ENCODE measurements at regions not wholly inside any gene's neighbourhood (a gene's known extent, or its start where the extent isn't known, plus 50 kb on each side); places are given as distances from the start of the nearest gene placed in this dataset.
"Not testable (repeated sequence)": the region's sequence is repeated elsewhere in the genome, so short reads cannot be mapped to it uniquely, and the experiment has no call there.

- DNase-seq: no peak
Measured at GRCh38 chr20:2203436-2203835, 92.4 kb upstream of the TGM3 start.

GRCh38 chr20:2204021-2204420 lies 91.8 kb upstream of the TGM3 start:
- DNase-seq: no peak

GRCh38 chr20:2206957-2207769 lies 88.6 kb upstream of the TGM3 start:
- DNase-seq: peak; percentile 31

GRCh38 chr20:2207770-2208097 lies 88.1 kb upstream of the TGM3 start:
- no peak for DNase-seq

GRCh38 chr20:2208897-2209296 lies 86.9 kb upstream of the TGM3 start:
- DNase-seq: no peak

GRCh38 chr20:2210646-2211552 lies 84.9 kb upstream of the TGM3 start:
- no peak for DNase-seq

GRCh38 chr20:2212456-2213015 lies 83.3 kb upstream of the TGM3 start:
- DNase-seq: no peak

GRCh38 chr20:2213401-2213800 lies 82.4 kb upstream of the TGM3 start:
- DNase-seq: no peak

GRCh38 chr20:2217857-2218539 lies 77.8 kb upstream of the TGM3 start:
- DNase-seq: no peak

- no peak for DNase-seq
Measured at GRCh38 chr20:2219481-2220006, 76.3 kb upstream of the TGM3 start.

- no peak for DNase-seq
Measured at GRCh38 chr20:2220298-2220697, 75.5 kb upstream of the TGM3 start.

GRCh38 chr20:2221921-2222320 lies 73.9 kb upstream of the TGM3 start:
- DNase-seq: no peak

- DNase-seq: no peak
Measured at GRCh38 chr20:2223558-2224367, 72.0 kb upstream of the TGM3 start.

- DNase-seq: no peak
Measured at GRCh38 chr20:2224368-2224639, 71.5 kb upstream of the TGM3 start.

GRCh38 chr20:2227285-2227684 lies 68.5 kb upstream of the TGM3 start:
- DNase-seq: not testable (repeated sequence)

GRCh38 chr20:2227861-2228260 lies 67.9 kb upstream of the TGM3 start:
- DNase-seq: no peak

GRCh38 chr20:2228926-2229325 lies 66.9 kb upstream of the TGM3 start:
- DNase-seq: no peak

- no peak for DNase-seq
Measured at GRCh38 chr20:2230726-2231488, 64.9 kb upstream of the TGM3 start.

- DNase-seq: no peak
Measured at GRCh38 chr20:2231701-2232100, 64.1 kb upstream of the TGM3 start.

GRCh38 chr20:2234598-2235191 lies 61.1 kb upstream of the TGM3 start:
- no peak for DNase-seq

GRCh38 chr20:2236256-2236655 lies 59.5 kb upstream of the TGM3 start:
- no peak for DNase-seq

Data from NCI-H1048 (cell line).